ENCODE measurements at regions not wholly inside any gene's neighbourhood (a gene's known extent, or its start where the extent isn't known, plus 50 kb on each side); places are given as distances from the start of the nearest gene placed in this dataset.

- no peak overlapping the region for H3K4me3 Mint-ChIP-seq (ENCODE audit: low read depth)
- H3K9me3 Mint-ChIP-seq (ENCODE audit: low read depth) = no peaks in the 10 kb centered on the region
- H3K27ac Mint-ChIP-seq = no peak overlapping the region
- H3K27me3 Mint-ChIP-seq = no peaks in the 10 kb centered on the region
- no peaks in the 10 kb centered on the region for H3K36me3 Mint-ChIP-seq (ENCODE audit: insufficient read depth)
- H3K4me1 Mint-ChIP-seq (ENCODE audit: low read depth) = no peaks in the 10 kb centered on the region
- no peak for DNase-seq (ENCODE audit: low spot score, unreplicated experiment)
- TF ChIP-seq CTCF (IDR thresholded peaks at IDR 0.05; ENCODE audit: unreplicated experiment) = no peak
Observed at GRCh38 chr2:35870713-35871112, 484.9 kb upstream of the CRIM1 start.

GRCh38 chr2:35864141-35864540 is 491.4 kb upstream of the CRIM1 start:
- TF ChIP-seq CTCF (IDR thresholded peaks at IDR 0.05; ENCODE audit: unreplicated experiment) = no peak
- no peaks in the 10 kb centered on the region for H3K9me3 Mint-ChIP-seq (ENCODE audit: low read depth)
- DNase-seq (ENCODE audit: low spot score, unreplicated experiment) = no peak
- H3K27ac Mint-ChIP-seq = no peak overlapping the region
- no peaks in the 10 kb centered on the region for H3K36me3 Mint-ChIP-seq (ENCODE audit: insufficient read depth)
- no peaks in the 10 kb centered on the region for H3K27me3 Mint-ChIP-seq
- no peaks in the 10 kb centered on the region for H3K4me1 Mint-ChIP-seq (ENCODE audit: low read depth)
- H3K4me3 Mint-ChIP-seq (ENCODE audit: low read depth) = no peak overlapping the region

- no peaks in the 10 kb centered on the region for H3K9me3 Mint-ChIP-seq (ENCODE audit: low read depth)
- no peaks in the 10 kb centered on the region for H3K27me3 Mint-ChIP-seq
Observed at GRCh38 chr2:35858216-35858615, 497.4 kb upstream of the CRIM1 start.

GRCh38 chr2:35857498-35857897 is 498.1 kb upstream of the CRIM1 start:
- DNase-seq (ENCODE audit: low spot score, unreplicated experiment) = no peak
- Mint-ChIP-seq H3K27me3 (no peaks in the 10 kb centered on the region), H3K4me3 (ENCODE audit: low read depth) (no peak overlapping the region), H3K4me1 (ENCODE audit: low read depth) (no peaks in the 10 kb centered on the region), H3K27ac (no peak overlapping the region), H3K9me3 (ENCODE audit: low read depth) (no peaks in the 10 kb centered on the region), H3K36me3 (ENCODE audit: insufficient read depth) (no peaks in the 10 kb centered on the region)
- no peak for TF ChIP-seq CTCF (IDR thresholded peaks at IDR 0.05; ENCODE audit: unreplicated experiment)

More at GRCh38 chr2:35858216-35858615, 497.4 kb upstream of the CRIM1 start:
- Mint-ChIP-seq H3K4me1 (ENCODE audit: low read depth) (no peaks in the 10 kb centered on the region), H3K36me3 (ENCODE audit: insufficient read depth) (no peaks in the 10 kb centered on the region), H3K4me3 (ENCODE audit: low read depth) (no peak overlapping the region), H3K27ac (no peak overlapping the region)
- DNase-seq (ENCODE audit: low spot score, unreplicated experiment) = no peak
- TF ChIP-seq CTCF (IDR thresholded peaks at IDR 0.05; ENCODE audit: unreplicated experiment) = no peak

GRCh38 chr2:35831385-35831784 is 524.2 kb upstream of the CRIM1 start:
- H3K27me3 Mint-ChIP-seq = no peaks in the 10 kb centered on the region
- no peak for TF ChIP-seq CTCF (IDR thresholded peaks at IDR 0.05; ENCODE audit: unreplicated experiment)
- H3K9me3 Mint-ChIP-seq (ENCODE audit: low read depth) = peaks cover 3% of the 10 kb centered on the region
- no peak for DNase-seq (ENCODE audit: low spot score, unreplicated experiment)
- no peak overlapping the region for H3K4me3 Mint-ChIP-seq (ENCODE audit: low read depth)
- H3K27ac Mint-ChIP-seq = no peak overlapping the region
- H3K4me1 Mint-ChIP-seq (ENCODE audit: low read depth) = peaks cover 1% of the 10 kb centered on the region
- H3K36me3 Mint-ChIP-seq (ENCODE audit: insufficient read depth) = no peaks in the 10 kb centered on the region
